ENCODE measurements at regions not wholly inside any gene's neighbourhood (a gene's known extent, or its start where the extent isn't known, plus 50 kb on each side); places are given as distances from the start of the nearest gene placed in this dataset.

GRCh38 chr17:77303620-77304019 is 162.9 kb downstream of the SEC14L1 start:
- TF ChIP-seq MAX (IDR thresholded peaks at IDR 0.05) (no peak), TAF1 (IDR thresholded peaks at IDR 0.05; ENCODE audit: low read depth) (no peak), TEAD4 (IDR thresholded peaks at IDR 0.05) (no peak), CREB1 (IDR thresholded peaks at IDR 0.05; ENCODE audit: low read depth) (no peak), EP300 (IDR thresholded peaks at IDR 0.05; ENCODE audit: borderline replicate concordance) (no peak), CEBPB (IDR thresholded peaks at IDR 0.05) (no peak), RAD21 (IDR thresholded peaks at IDR 0.05; ENCODE audit: low read depth) (no peak), EGR1 (IDR thresholded peaks at IDR 0.05) (no peak), REST (IDR thresholded peaks at IDR 0.05; ENCODE audit: low read depth) (no peak), USF1 (IDR thresholded peaks at IDR 0.05) (no peak), ZBTB7A (IDR thresholded peaks at IDR 0.05; ENCODE audit: low read depth) (no peak), TCF12 (IDR thresholded peaks at IDR 0.05; ENCODE audit: low read depth) (no peak), YY1 (IDR thresholded peaks at IDR 0.05; ENCODE audit: low read depth) (no peak), FOXM1 (IDR thresholded peaks at IDR 0.05; ENCODE audit: borderline replicate concordance, low read depth) (no peak), NFIC (IDR thresholded peaks at IDR 0.05) (no peak)

GRCh38 chr17:77304051-77304745 is 163.4 kb downstream of the SEC14L1 start:
- peak; percentile 49; the same call in 1 of the 2 replicates for TF ChIP-seq EP300 (IDR thresholded peaks at IDR 0.05; ENCODE audit: borderline replicate concordance)
- TF ChIP-seq YY1 (IDR thresholded peaks at IDR 0.05; ENCODE audit: low read depth): no peak
- 0 out of 2 replicates have a peak, but pooled peaks have one; percentile 10 for TF ChIP-seq TCF12 (IDR thresholded peaks at IDR 0.05; ENCODE audit: low read depth)
- TF ChIP-seq RAD21 (IDR thresholded peaks at IDR 0.05; ENCODE audit: low read depth): 0 out of 2 replicates have a peak, but pooled peaks have one; percentile 2

- TF ChIP-seq YY1 (IDR thresholded peaks at IDR 0.05; ENCODE audit: low read depth): no peak
- peak; percentile 15; the same call in 1 of the 2 replicates for TF ChIP-seq NFIC (IDR thresholded peaks at IDR 0.05)
Observed at GRCh38 chr17:77304746-77305473, 164.1 kb downstream of the SEC14L1 start.

- TF ChIP-seq TCF12 (IDR thresholded peaks at IDR 0.05; ENCODE audit: low read depth): no peak
- no peak for TF ChIP-seq RAD21 (IDR thresholded peaks at IDR 0.05; ENCODE audit: low read depth)
- no peak for TF ChIP-seq CREB1 (IDR thresholded peaks at IDR 0.05; ENCODE audit: low read depth)
- no peak for TF ChIP-seq TEAD4 (IDR thresholded peaks at IDR 0.05)
- TF ChIP-seq NFIC (IDR thresholded peaks at IDR 0.05): no peak
- no peak for TF ChIP-seq EGR1 (IDR thresholded peaks at IDR 0.05)
- no peak for TF ChIP-seq FOXM1 (IDR thresholded peaks at IDR 0.05; ENCODE audit: borderline replicate concordance, low read depth)
- no peak for TF ChIP-seq MAX (IDR thresholded peaks at IDR 0.05)
- TF ChIP-seq YY1 (IDR thresholded peaks at IDR 0.05; ENCODE audit: low read depth): no peak
- no peak for TF ChIP-seq EP300 (IDR thresholded peaks at IDR 0.05; ENCODE audit: borderline replicate concordance)
- no peak for TF ChIP-seq ZBTB7A (IDR thresholded peaks at IDR 0.05; ENCODE audit: low read depth)
- no peak for TF ChIP-seq CEBPB (IDR thresholded peaks at IDR 0.05)
- TF ChIP-seq TAF1 (IDR thresholded peaks at IDR 0.05; ENCODE audit: low read depth): no peak
- TF ChIP-seq USF1 (IDR thresholded peaks at IDR 0.05): no peak
- no peak for TF ChIP-seq REST (IDR thresholded peaks at IDR 0.05; ENCODE audit: low read depth)
Observed at GRCh38 chr17:77306048-77306789, 165.4 kb downstream of the SEC14L1 start.

GRCh38 chr17:77306790-77307478 is 166.2 kb downstream of the SEC14L1 start:
- no peak for TF ChIP-seq REST (IDR thresholded peaks at IDR 0.05; ENCODE audit: low read depth)
- no peak for TF ChIP-seq TAF1 (IDR thresholded peaks at IDR 0.05; ENCODE audit: low read depth)
- TF ChIP-seq EGR1 (IDR thresholded peaks at IDR 0.05): no peak
- no peak for TF ChIP-seq TEAD4 (IDR thresholded peaks at IDR 0.05)
- TF ChIP-seq TCF12 (IDR thresholded peaks at IDR 0.05; ENCODE audit: low read depth): no peak

All from Ishikawa (cell line).